ENCODE measurements at regions not wholly inside any gene's neighbourhood (a gene's known extent, or its start where the extent isn't known, plus 50 kb on each side); places are given as distances from the start of the nearest gene placed in this dataset.

GRCh38 chr4:135564090-135564489, 1362.5 kb upstream of the PABPC4L start:
- no peak for DNase-seq (ENCODE audit: low read depth)
- H3K4me3 ChIP-seq (ENCODE audit: low read depth, low read length): no peak overlapping the region
- no peak for TF ChIP-seq CTCF (IDR thresholded peaks at IDR 0.05; ENCODE audit: insufficient read depth, low read depth, low read length, missing control alignments)

- no peak for TF ChIP-seq CTCF (IDR thresholded peaks at IDR 0.05; ENCODE audit: insufficient read depth, low read depth, low read length, missing control alignments)
- no peak for DNase-seq (ENCODE audit: low read depth)
- H3K4me3 ChIP-seq (ENCODE audit: low read depth, low read length): no peak overlapping the region
These were observed 1351.6 kb upstream of the PABPC4L start for GRCh38 chr4:135553213-135553612.

GRCh38 chr4:135552131-135552530, 1350.5 kb upstream of the PABPC4L start:
- no peak for DNase-seq (ENCODE audit: low read depth)
- no peak for TF ChIP-seq CTCF (IDR thresholded peaks at IDR 0.05; ENCODE audit: insufficient read depth, low read depth, low read length, missing control alignments)
- H3K4me3 ChIP-seq (ENCODE audit: low read depth, low read length): no peak overlapping the region

- H3K4me3 ChIP-seq (ENCODE audit: low read depth, low read length): no peak overlapping the region
- no peak for TF ChIP-seq CTCF (IDR thresholded peaks at IDR 0.05; ENCODE audit: insufficient read depth, low read depth, low read length, missing control alignments)
- no peak for DNase-seq (ENCODE audit: low read depth)
These were observed 1347.1 kb upstream of the PABPC4L start for GRCh38 chr4:135548711-135549110.

- no peak overlapping the region for H3K4me3 ChIP-seq (ENCODE audit: low read depth, low read length)
- no peak for DNase-seq (ENCODE audit: low read depth)
- no peak for TF ChIP-seq CTCF (IDR thresholded peaks at IDR 0.05; ENCODE audit: insufficient read depth, low read depth, low read length, missing control alignments)
These were observed 1344.2 kb upstream of the PABPC4L start for GRCh38 chr4:135545616-135546317.

- no peak for TF ChIP-seq CTCF (IDR thresholded peaks at IDR 0.05; ENCODE audit: insufficient read depth, low read depth, low read length, missing control alignments)
- no peak overlapping the region for H3K4me3 ChIP-seq (ENCODE audit: low read depth, low read length)
- DNase-seq (ENCODE audit: low read depth): no peak
These were observed 1337.1 kb upstream of the PABPC4L start for GRCh38 chr4:135538698-135539097.

- no peak overlapping the region for H3K4me3 ChIP-seq (ENCODE audit: low read depth, low read length)
- TF ChIP-seq CTCF (IDR thresholded peaks at IDR 0.05; ENCODE audit: insufficient read depth, low read depth, low read length, missing control alignments): no peak
- DNase-seq (ENCODE audit: low read depth): no peak
These were observed 1331.5 kb upstream of the PABPC4L start for GRCh38 chr4:135533053-135533452.

Data from GM12865 (cell line).